ENCODE measurements at regions not wholly inside any gene's neighbourhood (a gene's known extent, or its start where the extent isn't known, plus 50 kb on each side); places are given as distances from the start of the nearest gene placed in this dataset.

GRCh38 chr16:88303405-88303804 lies 79.4 kb upstream of the ZNF469 start:
- TF ChIP-seq POLR2A (IDR thresholded peaks at IDR 0.05; ENCODE audit: low read depth, low read length) (no peak), TAF1 (IDR thresholded peaks at IDR 0.05; ENCODE audit: low read depth, low read length) (no peak), POLR2AphosphoS5 (IDR thresholded peaks at IDR 0.05; ENCODE audit: low read depth, low read length) (no peak), SPI1 (IDR thresholded peaks at IDR 0.05; ENCODE audit: low read depth, low read length) (no peak), POU2F2 (IDR thresholded peaks at IDR 0.05; ENCODE audit: low read depth, low read length) (no peak), PAX5 (IDR thresholded peaks at IDR 0.05; ENCODE audit: insufficient read depth, low read length, severe bottlenecking) (no peak)
